HEK293 (cell line): ENCODE measurements at regions not wholly inside any gene's neighbourhood (a gene's known extent, or its start where the extent isn't known, plus 50 kb on each side); places are given as distances from the start of the nearest gene placed in this dataset.

Experiments used
- CTCF ChIP-seq: fragments of 450-650 bp; formaldehyde crosslinking; IDR thresholded peaks from 2 replicates; pipeline ENCODE4 v1.5.1; 2016; ENCODE audit warnings: missing biosample characterization, missing genetic modification characterization
- KLF7 ChIP-seq: fragments of 450-650 bp; formaldehyde crosslinking; IDR thresholded peaks from 2 replicates; pipeline ENCODE4 v1.5.1; 2016; ENCODE audit warnings: missing biosample characterization, missing genetic modification characterization, borderline replicate concordance
- MYNN ChIP-seq: fragments of 450-650 bp; formaldehyde crosslinking; IDR thresholded peaks from 2 replicates; pipeline ENCODE4 v1.5.1; 2016; ENCODE audit warnings: missing biosample characterization, missing genetic modification characterization, borderline replicate concordance
- PRDM4 ChIP-seq: fragments of 450-650 bp; formaldehyde crosslinking; IDR thresholded peaks from 2 replicates; pipeline ENCODE4 v1.5.1; 2017; ENCODE audit warnings: missing biosample characterization, missing genetic modification characterization
- YY1 ChIP-seq: fragments of 450-650 bp; formaldehyde crosslinking; IDR thresholded peaks from 2 replicates; pipeline ENCODE4 v1.5.1; 2018; ENCODE audit warnings: missing biosample characterization, missing genetic modification characterization
- ZBTB8A ChIP-seq: fragments of 450-650 bp; formaldehyde crosslinking; IDR thresholded peaks from 2 replicates; pipeline ENCODE4 v1.5.1; 2016; ENCODE audit warnings: missing biosample characterization, missing genetic modification characterization
- ZFP41 ChIP-seq: fragments of 450-650 bp; formaldehyde crosslinking; IDR thresholded peaks from 2 replicates; pipeline ENCODE4 v1.5.1; 2016; ENCODE audit warnings: missing biosample characterization, missing genetic modification characterization, borderline replicate concordance
- ZNF112 ChIP-seq: fragments of 450-650 bp; formaldehyde crosslinking; IDR thresholded peaks from 2 replicates; pipeline ENCODE4 v1.5.0; 2017; ENCODE audit warnings: missing biosample characterization, missing genetic modification characterization
- ZNF133 ChIP-seq: fragments of 450-650 bp; formaldehyde crosslinking; IDR thresholded peaks from 2 replicates; pipeline ENCODE4 v1.5.1; 2016; ENCODE audit warnings: missing biosample characterization, missing genetic modification characterization
- ZNF76 ChIP-seq: fragments of 450-650 bp; formaldehyde crosslinking; IDR thresholded peaks from 2 replicates; pipeline ENCODE4; 2016; ENCODE audit warnings: low read depth, missing biosample characterization, missing genetic modification characterization, borderline replicate concordance
- ZSCAN18 ChIP-seq: fragments of 450-650 bp; formaldehyde crosslinking; IDR thresholded peaks from 2 replicates; pipeline ENCODE4 v1.5.1; 2016; ENCODE audit warnings: missing biosample characterization, missing genetic modification characterization

GRCh38 chr16:51243936-51244436 is 92.9 kb upstream of the SALL1 start:
- TF ChIP-seq ZFP41 (tag by site-specific recombination) (no peak), MYNN (tag by site-specific recombination) (no peak), KLF7 (tag by site-specific recombination) (no peak), CTCF (tag by site-specific recombination) (no peak), PRDM4 (peak; percentile 84), ZBTB8A (tag by site-specific recombination) (no peak), ZNF133 (no peak), ZNF112 (no peak), YY1 (tag by site-specific recombination) (no peak), ZSCAN18 (tag by site-specific recombination) (no peak), ZNF76 (tag by site-specific recombination) (no peak)
